SU-DHL-6 (cell line): ENCODE measurements at regions not wholly inside any gene's neighbourhood (a gene's known extent, or its start where the extent isn't known, plus 50 kb on each side); places are given as distances from the start of the nearest gene placed in this dataset.

Experiments
- CTCF ChIP-seq: fragments of 200-600 bp; sonication (generic); IDR thresholded peaks from one replicate; pipeline ENCODE4 v1.5.1; 2017; ENCODE audit warnings: antibody characterized with exemption, mild to moderate bottlenecking, low read length, moderate library complexity; ENCODE audit not compliant: insufficient read depth, poor library complexity, severe bottlenecking
- EZH2phosphoT487 ChIP-seq: fragments of 200-600 bp; sonication (generic), shearing (Covaris generic); conservative IDR thresholded peaks from 2 replicates; pipeline ENCODE4 v1.6.1; 2018; ENCODE audit warnings: mild to moderate bottlenecking, antibody characterized with exemption, low read length, moderate library complexity, mixed read lengths

- TF ChIP-seq CTCF = no peak
- TF ChIP-seq EZH2phosphoT487 = no peak
Measured at GRCh38 chr15:36414670-36415069, 164.8 kb upstream of the CDIN1 start.
